ENCODE measurements at regions not wholly inside any gene's neighbourhood (a gene's known extent, or its start where the extent isn't known, plus 50 kb on each side); places are given as distances from the start of the nearest gene placed in this dataset.
"Not testable (repeated sequence)": the region's sequence is repeated elsewhere in the genome, so short reads cannot be mapped to it uniquely, and the experiment has no call there.

DNA sequence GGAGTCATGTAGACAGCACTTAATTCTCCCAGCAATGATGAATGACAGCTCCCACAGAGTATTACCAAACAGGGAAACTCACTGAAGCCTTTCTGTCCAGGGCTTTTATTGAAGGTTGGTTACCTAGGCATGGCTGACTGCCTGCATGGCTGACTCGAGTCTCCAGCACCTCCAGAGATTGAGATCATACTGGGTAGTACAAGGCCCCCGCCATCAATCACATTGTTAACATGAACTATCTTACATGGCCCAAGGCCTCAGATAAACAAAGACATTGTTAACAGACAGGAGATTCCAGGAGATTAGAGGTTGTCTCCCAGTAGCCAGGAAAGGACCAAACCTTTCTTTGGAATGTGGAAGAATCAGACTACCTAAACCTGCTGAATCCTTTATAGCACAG lies 128.3 kb upstream of the LSM14A start (continued):
- TF ChIP-seq CTCF (IDR thresholded peaks at IDR 0.05; ENCODE audit: low read depth, low read length, missing input control) (no peak), FOXA2 (IDR thresholded peaks at IDR 0.05) (no peak), HNF4A (conservative IDR thresholded peaks at IDR 0.05) (no peak), HNF4G (IDR thresholded peaks at IDR 0.05) (no peak), ATF3 (IDR thresholded peaks at IDR 0.05) (no peak), EGR1 (IDR thresholded peaks at IDR 0.05; ENCODE audit: low read depth in 2 of 2) (no peak), RAD21 (IDR thresholded peaks at IDR 0.05) (no peak)

DNA sequence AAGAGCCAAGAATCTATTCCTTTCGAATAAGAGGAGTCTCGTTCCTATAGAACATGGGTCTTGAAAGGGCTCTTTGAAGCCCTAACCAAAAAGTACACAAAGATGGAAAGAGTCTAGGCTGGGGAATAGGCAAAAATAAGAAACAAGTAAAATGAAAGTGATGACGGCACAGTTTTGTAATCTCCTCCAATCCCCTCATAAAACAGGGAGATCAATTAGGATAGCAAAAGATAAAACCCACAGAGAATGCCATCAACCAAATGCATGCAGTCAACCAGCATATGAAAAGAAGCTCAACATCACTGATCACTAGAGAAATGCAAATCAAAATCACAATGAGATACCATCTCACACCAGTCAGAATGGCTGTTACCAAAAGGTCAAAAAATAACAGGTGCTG lies 122.4 kb upstream of the LSM14A start:
- 83% methylated on average over 3 of the region's 3 CpGs for WGBS
- H3K4me3 ChIP-seq (ENCODE audit: low read depth in 1 of 3, low read length in 3 of 3) = no peak overlapping the region

GRCh38 chr19:34050430-34050829 lies 121.9 kb upstream of the LSM14A start:
- H3K9ac ChIP-seq (ENCODE audit: low read depth in 1 of 2, low read length in 2 of 2); H3K4me1 ChIP-seq (ENCODE audit: control insufficient read depth in 4 of 4, insufficient read depth in 4 of 4, low read length in 3 of 4); H3K27me3 ChIP-seq (ENCODE audit: control insufficient read depth in 4 of 4, insufficient read depth in 4 of 4, low read length in 3 of 4); H3K4me3 ChIP-seq (ENCODE audit: low read depth in 1 of 3, low read length in 3 of 3); DNase-seq (ENCODE audit: low spot score); H3K27ac ChIP-seq (ENCODE audit: low read depth in 1 of 2, low read length in 2 of 2); H3K9me3 ChIP-seq (ENCODE audit: control insufficient read depth in 4 of 4, low read length in 3 of 4); H3K36me3 ChIP-seq (ENCODE audit: control insufficient read depth in 4 of 4, insufficient read depth in 3 of 4, low read depth in 1 of 4, low read length in 3 of 4): not testable (repeated sequence)
- WGBS = 73% methylated on average over 3 of the region's 3 CpGs

More for the DNA sequence above, 122.4 kb upstream of the LSM14A start:
- peaks cover 0 to 8% (median 2%) of the 10 kb centered on the region in 4 donors for H3K27me3 ChIP-seq (ENCODE audit: control insufficient read depth in 4 of 4, insufficient read depth in 4 of 4, low read length in 3 of 4)
- no peak overlapping the region for H3K27ac ChIP-seq (ENCODE audit: low read depth in 1 of 2, low read length in 2 of 2)
- no peak for TF ChIP-seq JUND (IDR thresholded peaks at IDR 0.05)
- no peak for TF ChIP-seq HNF4A (conservative IDR thresholded peaks at IDR 0.05)
- TF ChIP-seq CTCF (IDR thresholded peaks at IDR 0.05; ENCODE audit: low read depth, low read length, missing input control) = no peak
- no peak for TF ChIP-seq NR2F2 (IDR thresholded peaks at IDR 0.05)
- TF ChIP-seq FOXA1 (IDR thresholded peaks at IDR 0.05) = no peak
- no peak for TF ChIP-seq GABPA (IDR thresholded peaks at IDR 0.05 in 1 of 2, conservative IDR thresholded peaks at IDR 0.05 in 1 of 2)
- TF ChIP-seq FOXA2 (IDR thresholded peaks at IDR 0.05) = no peak
- no peak for TF ChIP-seq SP1 (IDR thresholded peaks at IDR 0.05)
- TF ChIP-seq RXRA (IDR thresholded peaks at IDR 0.05) = no peak
- TF ChIP-seq ATF3 (IDR thresholded peaks at IDR 0.05) = no peak
- TF ChIP-seq YY1 (IDR thresholded peaks at IDR 0.05) = no peak
- TF ChIP-seq, protein P1, sequence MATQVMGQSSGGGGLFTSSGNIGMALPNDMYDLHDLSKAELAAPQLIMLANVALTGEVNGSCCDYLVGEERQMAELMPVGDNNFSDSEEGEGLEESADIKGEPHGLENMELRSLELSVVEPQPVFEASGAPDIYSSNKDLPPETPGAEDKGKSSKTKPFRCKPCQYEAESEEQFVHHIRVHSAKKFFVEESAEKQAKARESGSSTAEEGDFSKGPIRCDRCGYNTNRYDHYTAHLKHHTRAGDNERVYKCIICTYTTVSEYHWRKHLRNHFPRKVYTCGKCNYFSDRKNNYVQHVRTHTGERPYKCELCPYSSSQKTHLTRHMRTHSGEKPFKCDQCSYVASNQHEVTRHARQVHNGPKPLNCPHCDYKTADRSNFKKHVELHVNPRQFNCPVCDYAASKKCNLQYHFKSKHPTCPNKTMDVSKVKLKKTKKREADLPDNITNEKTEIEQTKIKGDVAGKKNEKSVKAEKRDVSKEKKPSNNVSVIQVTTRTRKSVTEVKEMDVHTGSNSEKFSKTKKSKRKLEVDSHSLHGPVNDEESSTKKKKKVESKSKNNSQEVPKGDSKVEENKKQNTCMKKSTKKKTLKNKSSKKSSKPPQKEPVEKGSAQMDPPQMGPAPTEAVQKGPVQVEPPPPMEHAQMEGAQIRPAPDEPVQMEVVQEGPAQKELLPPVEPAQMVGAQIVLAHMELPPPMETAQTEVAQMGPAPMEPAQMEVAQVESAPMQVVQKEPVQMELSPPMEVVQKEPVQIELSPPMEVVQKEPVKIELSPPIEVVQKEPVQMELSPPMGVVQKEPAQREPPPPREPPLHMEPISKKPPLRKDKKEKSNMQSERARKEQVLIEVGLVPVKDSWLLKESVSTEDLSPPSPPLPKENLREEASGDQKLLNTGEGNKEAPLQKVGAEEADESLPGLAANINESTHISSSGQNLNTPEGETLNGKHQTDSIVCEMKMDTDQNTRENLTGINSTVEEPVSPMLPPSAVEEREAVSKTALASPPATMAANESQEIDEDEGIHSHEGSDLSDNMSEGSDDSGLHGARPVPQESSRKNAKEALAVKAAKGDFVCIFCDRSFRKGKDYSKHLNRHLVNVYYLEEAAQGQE (IDR thresholded peaks at IDR 0.05) = no peak
- TF ChIP-seq, protein P2, sequence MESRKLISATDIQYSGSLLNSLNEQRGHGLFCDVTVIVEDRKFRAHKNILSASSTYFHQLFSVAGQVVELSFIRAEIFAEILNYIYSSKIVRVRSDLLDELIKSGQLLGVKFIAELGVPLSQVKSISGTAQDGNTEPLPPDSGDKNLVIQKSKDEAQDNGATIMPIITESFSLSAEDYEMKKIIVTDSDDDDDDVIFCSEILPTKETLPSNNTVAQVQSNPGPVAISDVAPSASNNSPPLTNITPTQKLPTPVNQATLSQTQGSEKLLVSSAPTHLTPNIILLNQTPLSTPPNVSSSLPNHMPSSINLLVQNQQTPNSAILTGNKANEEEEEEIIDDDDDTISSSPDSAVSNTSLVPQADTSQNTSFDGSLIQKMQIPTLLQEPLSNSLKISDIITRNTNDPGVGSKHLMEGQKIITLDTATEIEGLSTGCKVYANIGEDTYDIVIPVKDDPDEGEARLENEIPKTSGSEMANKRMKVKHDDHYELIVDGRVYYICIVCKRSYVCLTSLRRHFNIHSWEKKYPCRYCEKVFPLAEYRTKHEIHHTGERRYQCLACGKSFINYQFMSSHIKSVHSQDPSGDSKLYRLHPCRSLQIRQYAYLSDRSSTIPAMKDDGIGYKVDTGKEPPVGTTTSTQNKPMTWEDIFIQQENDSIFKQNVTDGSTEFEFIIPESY (IDR thresholded peaks at IDR 0.05) = no peak
- TF ChIP-seq RAD21 (IDR thresholded peaks at IDR 0.05) = no peak
- TF ChIP-seq HNF4G (IDR thresholded peaks at IDR 0.05) = no peak
- no peak for TF ChIP-seq TAF1 (conservative IDR thresholded peaks at IDR 0.05)
- H3K9me3 ChIP-seq (ENCODE audit: control insufficient read depth in 4 of 4, low read length in 3 of 4) = no peaks in the 10 kb centered on the region
- H3K36me3 ChIP-seq (ENCODE audit: control insufficient read depth in 4 of 4, insufficient read depth in 3 of 4, low read depth in 1 of 4, low read length in 3 of 4) = no peaks in the 10 kb centered on the region
- no peak overlapping the region for H3K9ac ChIP-seq (ENCODE audit: low read depth in 1 of 2, low read length in 2 of 2)
- no peaks in the 10 kb centered on the region for H3K4me1 ChIP-seq (ENCODE audit: control insufficient read depth in 4 of 4, insufficient read depth in 4 of 4, low read length in 3 of 4)
- no peak for DNase-seq (ENCODE audit: low spot score)

Data from liver (tissue), 8 donors.